LNCaP clone FGC (cell line): ENCODE measurements at regions not wholly inside any gene's neighbourhood (a gene's known extent, or its start where the extent isn't known, plus 50 kb on each side); places are given as distances from the start of the nearest gene placed in this dataset.

Experiments
- DNase-seq: peaks from one replicate; pipeline ENCODE4 v3.0.0-alpha.2; 2011; ENCODE audit warnings: low read depth
- H3K4me3 ChIP-seq: 2 replicates; pipeline ENCODE4 v1.5.1; 2011; ENCODE audit warnings: mild to moderate bottlenecking, low read depth, low read length, control low read depth
- TF ChIP-seq, protein P1 (sequence below): IDR thresholded peaks from 2 replicates; pipeline ENCODE4 v1.5.1; 2012; ENCODE audit warnings: mild to moderate bottlenecking; ENCODE audit not compliant: control insufficient read depth, insufficient read depth; ENCODE audit errors: extremely low read depth

GRCh38 chr1:227450489-227450888 is 112.9 kb upstream of the ZNF678 start:
- DNase-seq, result no peak
- TF ChIP-seq, protein P1, sequence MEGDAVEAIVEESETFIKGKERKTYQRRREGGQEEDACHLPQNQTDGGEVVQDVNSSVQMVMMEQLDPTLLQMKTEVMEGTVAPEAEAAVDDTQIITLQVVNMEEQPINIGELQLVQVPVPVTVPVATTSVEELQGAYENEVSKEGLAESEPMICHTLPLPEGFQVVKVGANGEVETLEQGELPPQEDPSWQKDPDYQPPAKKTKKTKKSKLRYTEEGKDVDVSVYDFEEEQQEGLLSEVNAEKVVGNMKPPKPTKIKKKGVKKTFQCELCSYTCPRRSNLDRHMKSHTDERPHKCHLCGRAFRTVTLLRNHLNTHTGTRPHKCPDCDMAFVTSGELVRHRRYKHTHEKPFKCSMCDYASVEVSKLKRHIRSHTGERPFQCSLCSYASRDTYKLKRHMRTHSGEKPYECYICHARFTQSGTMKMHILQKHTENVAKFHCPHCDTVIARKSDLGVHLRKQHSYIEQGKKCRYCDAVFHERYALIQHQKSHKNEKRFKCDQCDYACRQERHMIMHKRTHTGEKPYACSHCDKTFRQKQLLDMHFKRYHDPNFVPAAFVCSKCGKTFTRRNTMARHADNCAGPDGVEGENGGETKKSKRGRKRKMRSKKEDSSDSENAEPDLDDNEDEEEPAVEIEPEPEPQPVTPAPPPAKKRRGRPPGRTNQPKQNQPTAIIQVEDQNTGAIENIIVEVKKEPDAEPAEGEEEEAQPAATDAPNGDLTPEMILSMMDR, result no peak
- H3K4me3 ChIP-seq, result no peak overlapping the region

GRCh38 chr1:227449741-227450441 is 113.5 kb upstream of the ZNF678 start:
- no peak for DNase-seq
- TF ChIP-seq, protein P1, result no peak
- H3K4me3 ChIP-seq, result no peak overlapping the region

GRCh38 chr1:227449051-227449450 is 114.3 kb upstream of the ZNF678 start:
- TF ChIP-seq, protein P1, result peak; percentile 36
- DNase-seq, result no peak

GRCh38 chr1:227447531-227447990 is 115.8 kb upstream of the ZNF678 start:
- TF ChIP-seq, protein P1, result 0 out of 2 replicates have a peak, but pooled peaks have one; percentile 15
- no peak overlapping the region for H3K4me3 ChIP-seq
- no peak for DNase-seq

More at GRCh38 chr1:227449051-227449450, 114.3 kb upstream of the ZNF678 start:
- H3K4me3 ChIP-seq, result no peak overlapping the region

DNA sequence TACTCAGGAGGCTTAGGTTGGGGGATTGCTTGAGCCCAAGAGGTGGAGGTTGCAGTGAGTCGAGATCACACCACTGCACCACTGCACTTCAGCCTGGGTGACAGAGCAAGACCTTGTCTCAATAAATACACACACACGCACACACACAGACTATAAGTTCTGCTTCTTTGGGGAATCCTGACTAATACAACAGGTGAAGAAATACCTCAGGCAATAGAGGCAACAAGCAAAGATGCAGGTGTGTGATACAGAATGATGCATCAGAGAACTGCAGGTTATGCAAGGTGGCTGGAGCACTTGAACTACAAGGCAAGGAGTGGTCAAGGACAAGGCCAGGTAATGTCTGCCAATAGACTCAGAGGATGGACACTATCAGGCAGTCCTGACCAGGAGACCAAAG is 117.6 kb upstream of the ZNF678 start:
- TF ChIP-seq, protein P1, result no peak

DNA sequence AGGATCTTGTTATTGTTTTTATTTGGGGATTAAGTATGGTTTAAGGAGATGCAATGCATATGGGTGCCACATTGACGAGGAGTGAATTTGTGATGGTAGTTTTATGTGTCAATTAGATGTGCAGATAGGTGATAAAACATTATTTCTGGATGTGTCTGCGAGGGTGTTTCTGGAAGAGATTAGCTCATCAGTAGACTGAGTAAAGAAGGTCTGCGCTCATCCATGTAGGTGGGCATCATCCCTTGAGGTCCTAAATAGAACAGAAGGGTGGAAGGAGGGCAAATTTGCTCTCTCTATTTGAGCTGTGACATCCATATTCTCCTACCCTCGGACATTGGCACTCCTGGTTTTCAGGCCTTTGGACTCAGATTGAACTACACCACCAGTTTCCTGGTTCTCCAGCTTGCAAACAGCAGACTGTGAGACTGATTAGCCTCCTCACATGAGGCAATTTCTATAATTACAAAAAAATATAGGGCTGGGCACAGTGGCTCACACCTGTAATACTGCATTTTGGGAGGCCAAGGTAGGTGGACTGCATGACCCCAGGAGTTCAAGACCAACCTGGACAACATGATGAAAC is 118.2 kb upstream of the ZNF678 start:
- TF ChIP-seq, protein P1, result no peak
- no peak for DNase-seq
- H3K4me3 ChIP-seq, result no peak overlapping the region

More for the DNA sequence above, 117.6 kb upstream of the ZNF678 start:
- DNase-seq, result no peak
- no peak overlapping the region for H3K4me3 ChIP-seq
